GM23248 (cell line): ENCODE measurements at regions not wholly inside any gene's neighbourhood (a gene's known extent, or its start where the extent isn't known, plus 50 kb on each side); places are given as distances from the start of the nearest gene placed in this dataset.

Source experiments
- EZH2 ChIP-seq: fragments of 200-600 bp; sonication (generic); IDR thresholded peaks from 2 replicates; pipeline ENCODE4 v1.6.1; 2018; ENCODE audit warnings: antibody characterized with exemption, mild to moderate bottlenecking; ENCODE audit not compliant: insufficient read depth, poor library complexity, severe bottlenecking
- EZH2phosphoT487 ChIP-seq: fragments of 200-600 bp; sonication (generic); IDR thresholded peaks from 2 replicates; pipeline ENCODE4 v1.6.1; 2018; ENCODE audit warnings: antibody characterized with exemption, moderate library complexity, mild to moderate bottlenecking, low read depth; ENCODE audit not compliant: insufficient read depth

DNA sequence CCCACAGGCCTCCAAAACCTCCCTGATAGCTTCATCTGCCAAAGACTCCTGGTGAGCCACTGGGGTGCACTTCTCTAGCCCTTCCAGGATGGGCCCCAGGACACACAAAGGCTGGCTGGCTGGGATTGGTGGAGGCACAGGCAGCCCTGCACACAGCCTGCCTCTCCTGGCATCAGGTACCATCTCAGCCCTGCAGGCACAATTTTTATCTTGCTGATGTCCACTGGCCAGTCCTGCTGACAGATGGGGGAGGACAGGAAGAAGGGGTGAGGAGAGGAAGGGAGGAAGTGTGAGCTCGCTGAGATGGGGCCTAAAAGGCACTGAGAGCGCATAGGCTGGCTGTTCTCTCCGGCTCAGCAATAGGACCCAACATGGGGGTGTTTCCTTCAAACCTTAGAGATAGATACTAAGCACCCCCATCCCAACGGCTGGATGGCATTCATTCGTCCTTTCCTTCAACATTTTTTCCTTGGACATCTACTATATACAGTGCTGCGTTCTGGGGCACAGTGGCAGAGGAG lies 92.7 kb downstream of the PJA1 start:
- no peak for TF ChIP-seq EZH2
- no peak for TF ChIP-seq EZH2phosphoT487
